Sigmoid colon (tissue), 4 donors: ENCODE measurements at regions not wholly inside any gene's neighbourhood (a gene's known extent, or its start where the extent isn't known, plus 50 kb on each side); places are given as distances from the start of the nearest gene placed in this dataset.

Experiments used
- EP300 ChIP-seq, 4 donors: sonication (generic); formaldehyde crosslinking; IDR thresholded peaks; one replicate each; pipeline ENCODE4 v1.6.1; 2017; ENCODE audit warnings: antibody characterized with exemption in 4 of 4
- POLR2A ChIP-seq, 2 donors: fragments of 450-650 bp; IDR thresholded peaks; one replicate each; pipeline ENCODE4 v1.6.1; 2016; ENCODE audit warnings: antibody characterized with exemption in 2 of 2, mild to moderate bottlenecking in 2 of 2, moderate library complexity in 2 of 2
- POLR2AphosphoS5 ChIP-seq, 4 donors: sonication (generic); formaldehyde crosslinking; IDR thresholded peaks; one replicate each; pipeline ENCODE4 v1.6.1; 2017; ENCODE audit warnings: antibody characterized with exemption in 4 of 4
- TF ChIP-seq, protein P1 (sequence below), 4 experiments: fragments of 450-650 bp in 3 of 4; fragments of 200-600 bp in 1 of 4; IDR thresholded peaks; one replicate each; pipeline ENCODE4 v1.5.1; 2016 to 2019; ENCODE audit warnings: antibody characterized with exemption in 4 of 4, mild to moderate bottlenecking in 3 of 4, moderate library complexity in 2 of 4

DNA sequence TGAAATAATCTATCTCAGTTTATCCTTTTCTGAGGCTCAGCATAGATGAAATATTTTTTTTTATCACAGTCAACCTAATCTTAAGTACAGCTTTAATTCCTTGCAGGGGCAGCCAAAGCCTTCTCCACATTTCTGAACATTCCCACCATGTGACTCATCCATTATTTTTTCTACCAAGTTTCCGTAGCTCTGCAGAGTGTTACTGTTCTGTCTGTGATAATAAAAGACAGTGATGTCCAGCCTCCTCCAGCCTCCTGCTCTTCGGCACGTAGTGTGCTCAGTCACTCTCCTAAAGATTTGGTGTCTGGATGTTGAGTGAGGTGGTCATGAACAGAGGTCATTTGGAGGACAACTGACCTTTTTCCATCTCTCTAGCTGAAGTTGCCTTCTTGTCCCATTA lies 338.1 kb upstream of the ADAMTS16 start:
- TF ChIP-seq, protein P1, sequence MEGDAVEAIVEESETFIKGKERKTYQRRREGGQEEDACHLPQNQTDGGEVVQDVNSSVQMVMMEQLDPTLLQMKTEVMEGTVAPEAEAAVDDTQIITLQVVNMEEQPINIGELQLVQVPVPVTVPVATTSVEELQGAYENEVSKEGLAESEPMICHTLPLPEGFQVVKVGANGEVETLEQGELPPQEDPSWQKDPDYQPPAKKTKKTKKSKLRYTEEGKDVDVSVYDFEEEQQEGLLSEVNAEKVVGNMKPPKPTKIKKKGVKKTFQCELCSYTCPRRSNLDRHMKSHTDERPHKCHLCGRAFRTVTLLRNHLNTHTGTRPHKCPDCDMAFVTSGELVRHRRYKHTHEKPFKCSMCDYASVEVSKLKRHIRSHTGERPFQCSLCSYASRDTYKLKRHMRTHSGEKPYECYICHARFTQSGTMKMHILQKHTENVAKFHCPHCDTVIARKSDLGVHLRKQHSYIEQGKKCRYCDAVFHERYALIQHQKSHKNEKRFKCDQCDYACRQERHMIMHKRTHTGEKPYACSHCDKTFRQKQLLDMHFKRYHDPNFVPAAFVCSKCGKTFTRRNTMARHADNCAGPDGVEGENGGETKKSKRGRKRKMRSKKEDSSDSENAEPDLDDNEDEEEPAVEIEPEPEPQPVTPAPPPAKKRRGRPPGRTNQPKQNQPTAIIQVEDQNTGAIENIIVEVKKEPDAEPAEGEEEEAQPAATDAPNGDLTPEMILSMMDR (IDR thresholded peaks at IDR 0.05): no peak
- TF ChIP-seq POLR2A (IDR thresholded peaks at IDR 0.05) (no peak), EP300 (IDR thresholded peaks at IDR 0.05) (no peak), POLR2AphosphoS5 (IDR thresholded peaks at IDR 0.05) (no peak)
